ENCODE measurements at regions not wholly inside any gene's neighbourhood (a gene's known extent, or its start where the extent isn't known, plus 50 kb on each side); places are given as distances from the start of the nearest gene placed in this dataset.

DNA sequence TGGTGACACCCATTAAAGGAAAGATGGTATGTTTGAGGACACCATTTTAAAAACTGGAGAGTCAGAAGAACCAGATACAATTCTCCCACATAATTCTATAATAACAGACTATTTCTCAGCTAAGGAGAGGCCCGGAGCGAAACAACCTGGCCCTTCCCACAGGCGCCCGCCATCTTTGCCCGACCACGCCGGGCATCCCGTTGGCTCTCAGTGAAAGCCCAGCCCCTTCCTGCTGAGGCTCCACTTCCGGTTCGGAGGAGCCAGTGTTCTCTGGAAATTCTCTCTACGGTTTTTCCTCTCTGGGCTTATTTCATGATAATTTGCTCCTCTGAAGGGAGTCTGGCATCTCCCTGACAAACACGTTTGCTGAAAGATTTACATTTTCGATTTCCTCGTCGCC lies 175.7 kb downstream of the AXIN2 start:
- Mint-ChIP-seq H3K27me3 (no peaks in the 10 kb centered on the region), H3K4me3 (no peak overlapping the region), H3K36me3 (ENCODE audit: low read depth) (no peaks in the 10 kb centered on the region), H3K27ac (no peak overlapping the region), H3K4me1 (ENCODE audit: low read depth) (no peaks in the 10 kb centered on the region), H3K9me3 (no peaks in the 10 kb centered on the region)
- Histone ChIP-seq H3K9me3 (ENCODE audit: control insufficient read depth in 1 of 2, insufficient read depth in 1 of 2, low read length in 2 of 2) (no peaks in the 10 kb centered on the region), H3K36me3 (ENCODE audit: insufficient read depth, low read length) (no peaks in the 10 kb centered on the region), H3K4me3 (ENCODE audit: low read length) (no peak overlapping the region), H3K27me3 (ENCODE audit: control insufficient read depth in 1 of 2, insufficient read depth in 2 of 2, low read length in 2 of 2) (no peaks in the 10 kb centered on the region), H3K27ac (ENCODE audit: low read depth in 1 of 2, low read length in 2 of 2) (no peak overlapping the region), H3K4me1 (ENCODE audit: insufficient read depth, low read length) (no peaks in the 10 kb centered on the region)
- intact Hi-C loops (cut with DNase I, micrococcal nuclease): no loop called here
- no peak for ATAC-seq (ENCODE audit: poor library complexity)
- DNase-seq: no peak
- ChIA-PET CTCF (no interaction called here), POLR2A (no interaction called here)
- TF ChIP-seq, protein P1, sequence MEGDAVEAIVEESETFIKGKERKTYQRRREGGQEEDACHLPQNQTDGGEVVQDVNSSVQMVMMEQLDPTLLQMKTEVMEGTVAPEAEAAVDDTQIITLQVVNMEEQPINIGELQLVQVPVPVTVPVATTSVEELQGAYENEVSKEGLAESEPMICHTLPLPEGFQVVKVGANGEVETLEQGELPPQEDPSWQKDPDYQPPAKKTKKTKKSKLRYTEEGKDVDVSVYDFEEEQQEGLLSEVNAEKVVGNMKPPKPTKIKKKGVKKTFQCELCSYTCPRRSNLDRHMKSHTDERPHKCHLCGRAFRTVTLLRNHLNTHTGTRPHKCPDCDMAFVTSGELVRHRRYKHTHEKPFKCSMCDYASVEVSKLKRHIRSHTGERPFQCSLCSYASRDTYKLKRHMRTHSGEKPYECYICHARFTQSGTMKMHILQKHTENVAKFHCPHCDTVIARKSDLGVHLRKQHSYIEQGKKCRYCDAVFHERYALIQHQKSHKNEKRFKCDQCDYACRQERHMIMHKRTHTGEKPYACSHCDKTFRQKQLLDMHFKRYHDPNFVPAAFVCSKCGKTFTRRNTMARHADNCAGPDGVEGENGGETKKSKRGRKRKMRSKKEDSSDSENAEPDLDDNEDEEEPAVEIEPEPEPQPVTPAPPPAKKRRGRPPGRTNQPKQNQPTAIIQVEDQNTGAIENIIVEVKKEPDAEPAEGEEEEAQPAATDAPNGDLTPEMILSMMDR (IDR thresholded peaks at IDR 0.05): no peak

DNA sequence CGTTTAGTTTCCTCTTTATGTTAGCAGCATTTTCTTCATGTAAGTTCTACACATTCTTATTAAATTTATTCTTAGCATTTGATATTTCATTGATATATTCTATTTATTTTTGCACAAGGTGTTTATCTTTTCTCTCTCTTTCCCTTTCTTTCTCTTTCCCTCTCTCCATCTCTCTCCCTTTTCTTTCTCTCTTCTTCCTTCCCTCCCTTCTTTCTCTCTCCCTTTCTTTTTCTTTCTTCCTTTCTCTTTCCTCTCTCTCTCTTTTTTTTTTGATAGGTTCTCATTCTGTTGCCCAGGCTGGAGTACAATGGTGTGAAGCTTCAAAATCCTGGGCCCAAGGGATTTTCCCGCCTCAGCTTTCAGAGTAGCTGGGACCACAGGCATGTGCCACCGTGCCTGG lies 176.4 kb downstream of the AXIN2 start:
- no peaks in the 10 kb centered on the region for H3K36me3 ChIP-seq (ENCODE audit: insufficient read depth, low read length)
- no peaks in the 10 kb centered on the region for H3K36me3 Mint-ChIP-seq (ENCODE audit: low read depth)

DNA sequence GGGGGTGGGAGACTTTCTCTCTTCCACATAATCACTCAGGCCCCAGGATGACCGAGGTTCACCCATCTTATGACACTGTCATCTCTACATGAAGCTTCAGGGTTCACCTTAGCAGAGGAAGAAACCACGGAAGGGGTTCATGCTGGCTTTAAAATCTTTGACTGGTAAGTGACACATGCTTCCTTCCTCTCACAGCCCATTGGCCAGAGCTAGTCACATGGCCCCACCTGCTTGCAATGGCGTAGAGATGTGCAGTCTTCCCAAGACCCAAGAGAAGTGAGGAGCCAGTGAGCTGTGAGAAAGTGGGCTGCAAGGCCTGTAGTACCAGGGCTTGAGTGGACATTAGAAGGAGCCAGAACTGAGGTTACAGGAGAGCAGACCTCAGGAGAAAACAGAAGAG lies 180.3 kb downstream of the AXIN2 start:
- H3K4me1 Mint-ChIP-seq (ENCODE audit: low read depth): no peaks in the 10 kb centered on the region
- no peak overlapping the region for H3K27ac Mint-ChIP-seq
- H3K36me3 Mint-ChIP-seq (ENCODE audit: low read depth): no peaks in the 10 kb centered on the region
- ChIA-PET CTCF (no interaction called here), POLR2A (no interaction called here)
- no peak for ATAC-seq (ENCODE audit: poor library complexity)
- no peak overlapping the region for H3K27ac ChIP-seq (ENCODE audit: low read depth in 1 of 2, low read length in 2 of 2)
- no peaks in the 10 kb centered on the region for H3K27me3 Mint-ChIP-seq
- no peak for DNase-seq
- H3K4me3 Mint-ChIP-seq: no peak overlapping the region
- H3K4me1 ChIP-seq (ENCODE audit: insufficient read depth, low read length): no peaks in the 10 kb centered on the region
- H3K4me3 ChIP-seq (ENCODE audit: low read length): no peak overlapping the region
- H3K27me3 ChIP-seq (ENCODE audit: control insufficient read depth in 1 of 2, insufficient read depth in 2 of 2, low read length in 2 of 2): peaks cover 0 to 3% of the 10 kb centered on the region in 2 experiments
- intact Hi-C loops (cut with DNase I, micrococcal nuclease): no loop called here
- H3K36me3 ChIP-seq (ENCODE audit: insufficient read depth, low read length): no peaks in the 10 kb centered on the region
- no peaks in the 10 kb centered on the region for H3K9me3 ChIP-seq (ENCODE audit: control insufficient read depth in 1 of 2, insufficient read depth in 1 of 2, low read length in 2 of 2)
- TF ChIP-seq, protein P1 (IDR thresholded peaks at IDR 0.05): no peak
- no peaks in the 10 kb centered on the region for H3K9me3 Mint-ChIP-seq

More for the DNA sequence above, 176.4 kb downstream of the AXIN2 start:
- ChIA-PET POLR2A (no interaction called here), CTCF (no interaction called here)
- H3K27ac ChIP-seq (ENCODE audit: low read depth in 1 of 2, low read length in 2 of 2): no peak overlapping the region
- intact Hi-C loops (cut with DNase I, micrococcal nuclease): no loop called here
- Mint-ChIP-seq H3K4me3 (no peak overlapping the region), H3K27me3 (no peaks in the 10 kb centered on the region), H3K9me3 (no peaks in the 10 kb centered on the region), H3K4me1 (ENCODE audit: low read depth) (no peaks in the 10 kb centered on the region), H3K27ac (no peak overlapping the region)
- no peaks in the 10 kb centered on the region for H3K9me3 ChIP-seq (ENCODE audit: control insufficient read depth in 1 of 2, insufficient read depth in 1 of 2, low read length in 2 of 2)
- no peaks in the 10 kb centered on the region for H3K4me1 ChIP-seq (ENCODE audit: insufficient read depth, low read length)
- TF ChIP-seq, protein P1 (IDR thresholded peaks at IDR 0.05): no peak
- no peak for DNase-seq
- ATAC-seq (ENCODE audit: poor library complexity): no peak
- no peaks in the 10 kb centered on the region for H3K27me3 ChIP-seq (ENCODE audit: control insufficient read depth in 1 of 2, insufficient read depth in 2 of 2, low read length in 2 of 2)
- H3K4me3 ChIP-seq (ENCODE audit: low read length): no peak overlapping the region
